ENCODE measurements at regions not wholly inside any gene's neighbourhood (a gene's known extent, or its start where the extent isn't known, plus 50 kb on each side); places are given as distances from the start of the nearest gene placed in this dataset.
"Not testable (repeated sequence)": the region's sequence is repeated elsewhere in the genome, so short reads cannot be mapped to it uniquely, and the experiment has no call there.

- H3K27ac ChIP-seq: no peak overlapping the region
- H3K36me3 ChIP-seq: no peaks in the 10 kb centered on the region
- DNase-seq (no peak), ATAC-seq (no peak)
- no peaks in the 10 kb centered on the region for H3K9me3 ChIP-seq
- intact Hi-C loops (cut with DNase I): no loop called here
- H3K4me3 ChIP-seq: no peak overlapping the region
- TF ChIP-seq CTCF (IDR thresholded peaks at IDR 0.05): no peak
- no peaks in the 10 kb centered on the region for H3K4me1 ChIP-seq
- no peaks in the 10 kb centered on the region for H3K27me3 ChIP-seq
These were observed 97.6 kb upstream of the MAGI3 start for GRCh38 chr1:113292603-113293255.

- H3K27ac ChIP-seq: no peak overlapping the region
- H3K36me3 ChIP-seq: no peaks in the 10 kb centered on the region
- DNase-seq (no peak), ATAC-seq (no peak)
- no peaks in the 10 kb centered on the region for H3K4me1 ChIP-seq
- intact Hi-C loops (cut with DNase I): no loop called here
- TF ChIP-seq CTCF (IDR thresholded peaks at IDR 0.05): no peak
- no peak overlapping the region for H3K4me3 ChIP-seq
- no peaks in the 10 kb centered on the region for H3K9me3 ChIP-seq
- H3K27me3 ChIP-seq: no peaks in the 10 kb centered on the region
These were observed 97.1 kb upstream of the MAGI3 start for GRCh38 chr1:113293256-113293626.

- Histone ChIP-seq H3K36me3 (no peaks in the 10 kb centered on the region), H3K27ac (no peak overlapping the region), H3K27me3 (no peaks in the 10 kb centered on the region), H3K9me3 (no peaks in the 10 kb centered on the region), H3K4me3 (no peak overlapping the region), H3K4me1 (no peaks in the 10 kb centered on the region)
- intact Hi-C loops (cut with DNase I): no loop called here
- TF ChIP-seq CTCF (IDR thresholded peaks at IDR 0.05): no peak
- no peak for DNase-seq
- no peak for ATAC-seq
These were observed 92.6 kb upstream of the MAGI3 start for GRCh38 chr1:113297749-113298148.

- Histone ChIP-seq H3K9me3 (no peaks in the 10 kb centered on the region), H3K27ac (no peak overlapping the region), H3K4me1 (no peaks in the 10 kb centered on the region), H3K27me3 (no peaks in the 10 kb centered on the region), H3K4me3 (no peak overlapping the region), H3K36me3 (no peaks in the 10 kb centered on the region)
- no peak for TF ChIP-seq CTCF (IDR thresholded peaks at IDR 0.05)
- intact Hi-C loops (cut with DNase I): no loop called here
- ATAC-seq (no peak), DNase-seq (no peak)
These were observed 91.4 kb upstream of the MAGI3 start for GRCh38 chr1:113298941-113299340.

- no peaks in the 10 kb centered on the region for H3K4me1 ChIP-seq
- DNase-seq (no peak), ATAC-seq (no peak)
- no peaks in the 10 kb centered on the region for H3K9me3 ChIP-seq
- TF ChIP-seq CTCF (IDR thresholded peaks at IDR 0.05): no peak
- intact Hi-C loops (cut with DNase I): no loop called here
- H3K27me3 ChIP-seq: no peaks in the 10 kb centered on the region
- no peak overlapping the region for H3K4me3 ChIP-seq
- no peak overlapping the region for H3K27ac ChIP-seq
- H3K36me3 ChIP-seq: no peaks in the 10 kb centered on the region
These were observed 87.7 kb upstream of the MAGI3 start for GRCh38 chr1:113302636-113303035.

- no peak for TF ChIP-seq CTCF (IDR thresholded peaks at IDR 0.05)
These were observed 87.0 kb upstream of the MAGI3 start for GRCh38 chr1:113303267-113303666.

GRCh38 chr1:113305029-113305428 is 85.3 kb upstream of the MAGI3 start:
- H3K4me1 ChIP-seq; H3K36me3 ChIP-seq; H3K4me3 ChIP-seq; intact Hi-C loops (cut with DNase I); H3K27ac ChIP-seq; H3K9me3 ChIP-seq; DNase-seq; H3K27me3 ChIP-seq; ATAC-seq: not testable (repeated sequence)

More at GRCh38 chr1:113303267-113303666, 87.0 kb upstream of the MAGI3 start:
- intact Hi-C loops (cut with DNase I): no loop called here
- H3K27ac ChIP-seq: no peak overlapping the region
- H3K27me3 ChIP-seq: no peaks in the 10 kb centered on the region
- DNase-seq (no peak), ATAC-seq (no peak)
- peaks cover 3% of the 10 kb centered on the region for H3K4me1 ChIP-seq
- no peak overlapping the region for H3K4me3 ChIP-seq
- no peaks in the 10 kb centered on the region for H3K36me3 ChIP-seq
- no peaks in the 10 kb centered on the region for H3K9me3 ChIP-seq

Measured in upper lobe of right lung (tissue), 1 donor.